ENCODE measurements at regions not wholly inside any gene's neighbourhood (a gene's known extent, or its start where the extent isn't known, plus 50 kb on each side); places are given as distances from the start of the nearest gene placed in this dataset.

DNA sequence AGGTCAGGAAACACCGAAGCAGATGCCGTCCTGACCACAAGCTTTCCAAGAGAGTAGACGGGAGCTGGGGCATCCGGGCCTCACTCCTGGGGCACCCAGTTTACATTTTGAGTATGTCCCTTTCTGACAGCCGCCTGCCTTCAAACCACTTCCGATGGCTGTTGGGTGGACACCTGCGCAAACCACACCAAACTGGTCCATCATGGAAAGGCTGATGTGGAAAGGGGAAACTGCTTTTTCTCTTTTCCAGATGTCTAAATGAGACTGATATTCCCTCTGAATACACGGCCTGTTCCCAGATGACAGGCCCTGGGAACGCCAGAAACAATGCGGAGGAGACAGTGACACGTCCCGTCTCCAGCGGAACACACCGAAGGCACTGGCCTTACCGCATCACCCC is 290.0 kb upstream of the SALL3 start:
- TF ChIP-seq SMC3 (conservative IDR thresholded peaks at IDR 0.05; ENCODE audit: poor library complexity) (no peak), EZH2 (IDR thresholded peaks at IDR 0.05; ENCODE audit: borderline replicate concordance, insufficient read depth, low read length, poor library complexity, severe bottlenecking) (no peak), MXI1 (conservative IDR thresholded peaks at IDR 0.05; ENCODE audit: poor library complexity, severe bottlenecking) (no peak), EP300 (conservative IDR thresholded peaks at IDR 0.05; ENCODE audit: poor library complexity, severe bottlenecking) (no peak), POLR2AphosphoS5 (IDR thresholded peaks at IDR 0.05) (no peak), TAF1 (IDR thresholded peaks at IDR 0.05; ENCODE audit: low read depth) (no peak)
- TF ChIP-seq, protein P1, sequence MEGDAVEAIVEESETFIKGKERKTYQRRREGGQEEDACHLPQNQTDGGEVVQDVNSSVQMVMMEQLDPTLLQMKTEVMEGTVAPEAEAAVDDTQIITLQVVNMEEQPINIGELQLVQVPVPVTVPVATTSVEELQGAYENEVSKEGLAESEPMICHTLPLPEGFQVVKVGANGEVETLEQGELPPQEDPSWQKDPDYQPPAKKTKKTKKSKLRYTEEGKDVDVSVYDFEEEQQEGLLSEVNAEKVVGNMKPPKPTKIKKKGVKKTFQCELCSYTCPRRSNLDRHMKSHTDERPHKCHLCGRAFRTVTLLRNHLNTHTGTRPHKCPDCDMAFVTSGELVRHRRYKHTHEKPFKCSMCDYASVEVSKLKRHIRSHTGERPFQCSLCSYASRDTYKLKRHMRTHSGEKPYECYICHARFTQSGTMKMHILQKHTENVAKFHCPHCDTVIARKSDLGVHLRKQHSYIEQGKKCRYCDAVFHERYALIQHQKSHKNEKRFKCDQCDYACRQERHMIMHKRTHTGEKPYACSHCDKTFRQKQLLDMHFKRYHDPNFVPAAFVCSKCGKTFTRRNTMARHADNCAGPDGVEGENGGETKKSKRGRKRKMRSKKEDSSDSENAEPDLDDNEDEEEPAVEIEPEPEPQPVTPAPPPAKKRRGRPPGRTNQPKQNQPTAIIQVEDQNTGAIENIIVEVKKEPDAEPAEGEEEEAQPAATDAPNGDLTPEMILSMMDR (IDR thresholded peaks at IDR 0.05; ENCODE audit: poor library complexity, severe bottlenecking) = no peak
- TF ChIP-seq, protein P2, sequence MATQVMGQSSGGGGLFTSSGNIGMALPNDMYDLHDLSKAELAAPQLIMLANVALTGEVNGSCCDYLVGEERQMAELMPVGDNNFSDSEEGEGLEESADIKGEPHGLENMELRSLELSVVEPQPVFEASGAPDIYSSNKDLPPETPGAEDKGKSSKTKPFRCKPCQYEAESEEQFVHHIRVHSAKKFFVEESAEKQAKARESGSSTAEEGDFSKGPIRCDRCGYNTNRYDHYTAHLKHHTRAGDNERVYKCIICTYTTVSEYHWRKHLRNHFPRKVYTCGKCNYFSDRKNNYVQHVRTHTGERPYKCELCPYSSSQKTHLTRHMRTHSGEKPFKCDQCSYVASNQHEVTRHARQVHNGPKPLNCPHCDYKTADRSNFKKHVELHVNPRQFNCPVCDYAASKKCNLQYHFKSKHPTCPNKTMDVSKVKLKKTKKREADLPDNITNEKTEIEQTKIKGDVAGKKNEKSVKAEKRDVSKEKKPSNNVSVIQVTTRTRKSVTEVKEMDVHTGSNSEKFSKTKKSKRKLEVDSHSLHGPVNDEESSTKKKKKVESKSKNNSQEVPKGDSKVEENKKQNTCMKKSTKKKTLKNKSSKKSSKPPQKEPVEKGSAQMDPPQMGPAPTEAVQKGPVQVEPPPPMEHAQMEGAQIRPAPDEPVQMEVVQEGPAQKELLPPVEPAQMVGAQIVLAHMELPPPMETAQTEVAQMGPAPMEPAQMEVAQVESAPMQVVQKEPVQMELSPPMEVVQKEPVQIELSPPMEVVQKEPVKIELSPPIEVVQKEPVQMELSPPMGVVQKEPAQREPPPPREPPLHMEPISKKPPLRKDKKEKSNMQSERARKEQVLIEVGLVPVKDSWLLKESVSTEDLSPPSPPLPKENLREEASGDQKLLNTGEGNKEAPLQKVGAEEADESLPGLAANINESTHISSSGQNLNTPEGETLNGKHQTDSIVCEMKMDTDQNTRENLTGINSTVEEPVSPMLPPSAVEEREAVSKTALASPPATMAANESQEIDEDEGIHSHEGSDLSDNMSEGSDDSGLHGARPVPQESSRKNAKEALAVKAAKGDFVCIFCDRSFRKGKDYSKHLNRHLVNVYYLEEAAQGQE (IDR thresholded peaks at IDR 0.05; ENCODE audit: borderline replicate concordance) = no peak
